H9 (cell line): ENCODE measurements at regions not wholly inside any gene's neighbourhood (a gene's known extent, or its start where the extent isn't known, plus 50 kb on each side); places are given as distances from the start of the nearest gene placed in this dataset.

ENCODE experiments used
- DNase-seq: peaks from one replicate; pipeline ENCODE4 v3.0.0-alpha.2; 2017
- H2AFZ ChIP-seq: one replicate; pipeline ENCODE4 v1.6.1; 2013; ENCODE audit warnings: mild to moderate bottlenecking, low read length, control low read depth, moderate library complexity
- H2AK5ac ChIP-seq: 2 replicates; pipeline ENCODE4 v1.6.1; 2013; ENCODE audit warnings: low read length, control low read depth, mixed read lengths; ENCODE audit not compliant: insufficient read length
- H2BK120ac ChIP-seq: one replicate; pipeline ENCODE4 v1.6.1; 2013; ENCODE audit warnings: low read depth, mild to moderate bottlenecking, low read length, control low read depth, inconsistent platforms; ENCODE audit not compliant: poor library complexity, severe bottlenecking
- H2BK12ac ChIP-seq: 2 replicates; pipeline ENCODE4 v1.6.1; 2013; ENCODE audit warnings: low read length, control low read depth, mixed read lengths, low read depth; ENCODE audit not compliant: insufficient read length
- H2BK15ac ChIP-seq: 2 replicates; pipeline ENCODE4 v1.6.1; 2013; ENCODE audit warnings: low read depth, low read length, control low read depth
- H2BK20ac ChIP-seq: one replicate; pipeline ENCODE4 v1.6.1; 2013; ENCODE audit warnings: low read depth, mild to moderate bottlenecking, low read length, control low read depth, inconsistent platforms; ENCODE audit not compliant: poor library complexity, severe bottlenecking
- H2BK5ac ChIP-seq: 2 replicates; pipeline ENCODE4 v1.6.1; 2013; ENCODE audit warnings: low read length, control low read depth, mixed read lengths; ENCODE audit not compliant: insufficient read length
- H3K14ac ChIP-seq: 2 replicates; pipeline ENCODE4 v1.6.1; 2013; ENCODE audit warnings: low read length, control low read depth; ENCODE audit not compliant: insufficient read depth
- H3K18ac ChIP-seq: 2 replicates; pipeline ENCODE4 v1.6.1; 2013; ENCODE audit warnings: low read depth, mild to moderate bottlenecking, mixed read lengths, low read length, control low read depth; ENCODE audit not compliant: insufficient read length
- H3K23ac ChIP-seq: 2 replicates; pipeline ENCODE4 v1.6.1; 2013; ENCODE audit warnings: low read length, control low read depth, mixed read lengths, low read depth; ENCODE audit not compliant: insufficient read length
- H3K23me2 ChIP-seq: 2 replicates; pipeline ENCODE4 v1.6.1; 2013; ENCODE audit warnings: low read depth, mild to moderate bottlenecking, mixed read lengths, low read length, control low read depth; ENCODE audit not compliant: insufficient read length, poor library complexity, severe bottlenecking
- H3K27ac ChIP-seq: 2 replicates; pipeline ENCODE4 v1.5.1; 2013; ENCODE audit warnings: low read length, control low read depth, mixed read lengths, low read depth; ENCODE audit not compliant: insufficient read length
- H3K27me3 ChIP-seq: 2 replicates; pipeline ENCODE4 v1.6.1; 2013; ENCODE audit warnings: low read length, control low read depth, inconsistent platforms; ENCODE audit not compliant: insufficient read depth
- H3K4ac ChIP-seq: 2 replicates; pipeline ENCODE4 v1.6.1; 2013; ENCODE audit warnings: low read depth, mild to moderate bottlenecking, control low read depth, inconsistent platforms, low read length, moderate library complexity
- H3K4me1 ChIP-seq: 2 replicates; pipeline ENCODE4 v1.6.1; 2013; ENCODE audit warnings: low read length, control low read depth, inconsistent platforms; ENCODE audit not compliant: insufficient read depth
- H3K4me2 ChIP-seq: 2 replicates; pipeline ENCODE4 v1.6.1; 2013; ENCODE audit warnings: low read length, control low read depth, mixed read lengths; ENCODE audit not compliant: insufficient read length, insufficient read depth
- H3K56ac ChIP-seq: 2 replicates; pipeline ENCODE4 v1.6.1; 2013; ENCODE audit warnings: low read depth, mild to moderate bottlenecking, mixed read lengths, low read length, control low read depth; ENCODE audit not compliant: insufficient read length
- H3K79me1 ChIP-seq: 2 replicates; pipeline ENCODE4 v1.6.1; 2013; ENCODE audit warnings: low read depth, mild to moderate bottlenecking, moderate library complexity, low read length, control low read depth, inconsistent platforms; ENCODE audit not compliant: insufficient read depth, poor library complexity, severe bottlenecking
- H3K79me2 ChIP-seq: 2 replicates; pipeline ENCODE4 v1.6.1; 2013; ENCODE audit warnings: low read length, control low read depth, inconsistent platforms; ENCODE audit not compliant: insufficient read depth
- H3K9ac ChIP-seq: 2 replicates; pipeline ENCODE4 v1.6.1; 2013; ENCODE audit warnings: low read length, control low read depth, mixed read lengths; ENCODE audit not compliant: insufficient read length; ENCODE audit errors: extremely low read depth
- H3K9me3 ChIP-seq: one replicate; pipeline ENCODE4 v1.6.1; 2013; ENCODE audit warnings: low read depth, low read length, inconsistent platforms; ENCODE audit not compliant: control insufficient read depth
- H3T11ph ChIP-seq: one replicate; pipeline ENCODE4 v1.6.1; 2013; ENCODE audit warnings: mild to moderate bottlenecking, low read length, control low read depth, inconsistent platforms
- H4K20me1 ChIP-seq: one replicate; pipeline ENCODE4 v1.6.1; 2013; ENCODE audit not compliant: control insufficient read depth, insufficient read length, insufficient read depth
- H4K5ac ChIP-seq: 2 replicates; pipeline ENCODE4 v1.6.1; 2013; ENCODE audit warnings: low read depth, mild to moderate bottlenecking, mixed read lengths, low read length, control low read depth; ENCODE audit not compliant: insufficient read length
- H4K8ac ChIP-seq: replicated peaks from 2 replicates; pipeline ENCODE4 v1.6.1; 2013; ENCODE audit warnings: low read length, control low read depth, mixed read lengths, low read depth; ENCODE audit not compliant: insufficient read length
- H4K91ac ChIP-seq: 2 replicates; pipeline ENCODE4 v1.6.1; 2013; ENCODE audit warnings: low read depth, mild to moderate bottlenecking, moderate library complexity, mixed read lengths, low read length, control low read depth; ENCODE audit not compliant: insufficient read length
- H3K27ac Mint-ChIP-seq, 3 experiments: 2 replicates in 2 of 3; 3 replicates in 1 of 3; pipeline ENCODE4 v1.8.0; 2020 to 2021; ENCODE audit warnings: mixed read lengths in 3 of 3, mild to moderate bottlenecking in 1 of 3, moderate library complexity in 1 of 3
- H3K27me3 Mint-ChIP-seq: 2 replicates; pipeline ENCODE4 v1.8.0; 2021; ENCODE audit warnings: low read depth, mild to moderate bottlenecking, moderate library complexity, mixed read lengths
- H3K36me3 Mint-ChIP-seq, 3 experiments: 2 replicates in 2 of 3; 3 replicates in 1 of 3; pipeline ENCODE4 v1.8.0; 2020 to 2021; ENCODE audit warnings: low read depth in 3 of 3, mixed read lengths in 3 of 3; ENCODE audit not compliant: insufficient read depth in 1 of 3
- H3K4me1 Mint-ChIP-seq, 2 experiments: 2 replicates each; pipeline ENCODE4 v1.8.0; 2020; ENCODE audit warnings: mixed read lengths in 2 of 2
- H3K4me3 Mint-ChIP-seq, 2 experiments: 2 replicates in 1 of 2; 3 replicates in 1 of 2; pipeline ENCODE4 v1.8.0; 2020 to 2021; ENCODE audit warnings: mild to moderate bottlenecking in 2 of 2, mixed read lengths in 2 of 2, moderate library complexity in 1 of 2
- H3K9me3 Mint-ChIP-seq, 2 experiments: 2 replicates in 1 of 2; 3 replicates in 1 of 2; pipeline ENCODE4 v1.8.0; 2020; ENCODE audit warnings: mild to moderate bottlenecking in 2 of 2, mixed read lengths in 2 of 2, moderate library complexity in 1 of 2
- WGBS: extraction: QIAGEN DNeasy Blood & Tissue Kit; methylation state at CpG from one replicate; pipeline ENCODE4 v1.1.7; 2013; ENCODE audit warnings: missing lambda C conversion rate, low lambda C conversion rate, mixed read lengths; ENCODE audit not compliant: insufficient read length; ENCODE audit errors: extremely low coverage; 5-methylcytosine and 5-hydroxymethylcytosine counted together
- TF ChIP-seq, protein P1 (sequence below): fragments of 200-600 bp; sonication (generic); conservative IDR thresholded peaks from 3 replicates; pipeline ENCODE4 v1.8.0; 2021; ENCODE audit warnings: antibody characterized with exemption, mild to moderate bottlenecking

DNA sequence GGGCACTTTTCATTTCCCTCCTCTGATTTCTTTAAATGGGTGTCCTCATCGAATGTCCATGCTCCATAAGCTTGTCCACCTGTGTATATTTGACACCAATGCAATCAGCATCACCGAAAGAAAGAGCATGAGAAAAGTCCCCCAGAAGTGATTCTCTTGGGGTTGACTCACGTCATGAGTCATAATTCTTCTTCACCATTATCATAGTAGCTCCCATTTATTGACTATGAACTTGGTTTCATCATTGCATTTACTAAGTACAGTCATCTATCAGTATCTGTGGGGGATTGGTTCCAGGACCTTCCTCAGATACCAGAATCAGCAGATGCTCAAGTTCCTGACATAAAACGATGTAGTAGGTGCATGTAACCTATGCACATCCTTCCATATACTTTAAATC is 372.5 kb upstream of the CFAP20DC start:
- Histone ChIP-seq H3T11ph (no peak overlapping the region), H2BK12ac (no peak overlapping the region), H3K4ac (no peak overlapping the region), H3K27me3 (no peaks in the 10 kb centered on the region), H3K27ac (no peak overlapping the region), H3K56ac (no peak overlapping the region), H2BK15ac (no peak overlapping the region), H2AFZ (no peak overlapping the region), H2AK5ac (no peak overlapping the region), H3K79me2 (no peaks in the 10 kb centered on the region), H2BK20ac (no peak overlapping the region), H4K5ac (no peak overlapping the region), H4K91ac (no peak overlapping the region), H3K23me2 (no peaks in the 10 kb centered on the region), H3K14ac (no peak overlapping the region), H4K8ac (no peak overlapping the region), H3K4me1 (no peaks in the 10 kb centered on the region), H3K9me3 (no peaks in the 10 kb centered on the region), H3K79me1 (no peaks in the 10 kb centered on the region), H2BK5ac (no peak overlapping the region), H2BK120ac (no peak overlapping the region), H3K4me2 (no peak overlapping the region), H4K20me1 (no peaks in the 10 kb centered on the region), H3K23ac (no peak overlapping the region), H3K9ac (no peak overlapping the region), H3K18ac (no peak overlapping the region)
- Mint-ChIP-seq H3K27ac (no peak overlapping the region), H3K4me1 (no peaks in the 10 kb centered on the region), H3K4me3 (no peak overlapping the region), H3K9me3 (no peaks in the 10 kb centered on the region), H3K27me3 (peaks cover 26% of the 10 kb centered on the region), H3K36me3 (no peaks in the 10 kb centered on the region)
- TF ChIP-seq, protein P1, sequence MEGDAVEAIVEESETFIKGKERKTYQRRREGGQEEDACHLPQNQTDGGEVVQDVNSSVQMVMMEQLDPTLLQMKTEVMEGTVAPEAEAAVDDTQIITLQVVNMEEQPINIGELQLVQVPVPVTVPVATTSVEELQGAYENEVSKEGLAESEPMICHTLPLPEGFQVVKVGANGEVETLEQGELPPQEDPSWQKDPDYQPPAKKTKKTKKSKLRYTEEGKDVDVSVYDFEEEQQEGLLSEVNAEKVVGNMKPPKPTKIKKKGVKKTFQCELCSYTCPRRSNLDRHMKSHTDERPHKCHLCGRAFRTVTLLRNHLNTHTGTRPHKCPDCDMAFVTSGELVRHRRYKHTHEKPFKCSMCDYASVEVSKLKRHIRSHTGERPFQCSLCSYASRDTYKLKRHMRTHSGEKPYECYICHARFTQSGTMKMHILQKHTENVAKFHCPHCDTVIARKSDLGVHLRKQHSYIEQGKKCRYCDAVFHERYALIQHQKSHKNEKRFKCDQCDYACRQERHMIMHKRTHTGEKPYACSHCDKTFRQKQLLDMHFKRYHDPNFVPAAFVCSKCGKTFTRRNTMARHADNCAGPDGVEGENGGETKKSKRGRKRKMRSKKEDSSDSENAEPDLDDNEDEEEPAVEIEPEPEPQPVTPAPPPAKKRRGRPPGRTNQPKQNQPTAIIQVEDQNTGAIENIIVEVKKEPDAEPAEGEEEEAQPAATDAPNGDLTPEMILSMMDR = no peak
- no CpG with 5 or more reads among the region's 4 CpGs for WGBS
- DNase-seq = no peak
